Neural progenitor cell (in vitro differentiated cells): ENCODE measurements at regions not wholly inside any gene's neighbourhood (a gene's known extent, or its start where the extent isn't known, plus 50 kb on each side); places are given as distances from the start of the nearest gene placed in this dataset.

ENCODE experiments used
- DNase-seq: peaks from one replicate; pipeline ENCODE4 v3.0.0-alpha.2; 2016; ENCODE audit warnings: low spot score
- H2AFZ ChIP-seq: fragments of 200-600 bp; sonication (generic); replicated peaks from 2 replicates; pipeline ENCODE4 v1.6.1; 2016; ENCODE audit warnings: antibody characterized with exemption
- H3F3A ChIP-seq: fragments of 200-600 bp; sonication (generic); 2 replicates; pipeline ENCODE4 v1.6.1; 2016; ENCODE audit warnings: antibody characterized with exemption, low read depth
- H3K27ac ChIP-seq: fragments of 200-600 bp; sonication (generic); 2 replicates; pipeline ENCODE4 v1.5.1; 2016; ENCODE audit warnings: mild to moderate bottlenecking
- H3K27me3 ChIP-seq: fragments of 200-600 bp; sonication (generic); 2 replicates; pipeline ENCODE4 v1.6.1; 2016; ENCODE audit warnings: mild to moderate bottlenecking, moderate library complexity
- H3K36me3 ChIP-seq: fragments of 200-600 bp; sonication (generic); 2 replicates; pipeline ENCODE4 v1.5.1; 2016
- H3K4me1 ChIP-seq: fragments of 200-600 bp; sonication (generic); 2 replicates; pipeline ENCODE4 v1.6.1; 2016; ENCODE audit warnings: mixed run types
- H3K4me2 ChIP-seq: fragments of 200-600 bp; sonication (generic); 2 replicates; pipeline ENCODE4 v1.6.1; 2016
- H3K4me3 ChIP-seq: fragments of 200-600 bp; sonication (generic); 2 replicates; pipeline ENCODE4 v1.5.1; 2016
- H3K79me2 ChIP-seq: fragments of 200-600 bp; sonication (generic); 2 replicates; pipeline ENCODE4 v1.6.1; 2016; ENCODE audit warnings: low read depth
- H3K9ac ChIP-seq: fragments of 200-600 bp; sonication (generic); 2 replicates; pipeline ENCODE4 v1.6.1; 2016
- H3K9me3 ChIP-seq: fragments of 200-600 bp; sonication (generic); 2 replicates; pipeline ENCODE4 v1.5.1; 2016; ENCODE audit warnings: low read depth
- H4K20me1 ChIP-seq: fragments of 200-600 bp; sonication (generic); 2 replicates; pipeline ENCODE4 v1.6.1; 2016; ENCODE audit warnings: low read depth
- H3K27ac Mint-ChIP-seq: 3 replicates; pipeline ENCODE4 v1.8.0; 2021; ENCODE audit warnings: mixed read lengths
- H3K27me3 Mint-ChIP-seq: 2 replicates; pipeline ENCODE4 v1.8.0; 2022; ENCODE audit warnings: low read depth, mild to moderate bottlenecking, inconsistent platforms, moderate library complexity, mixed read lengths; ENCODE audit not compliant: insufficient read depth
- H3K36me3 Mint-ChIP-seq: 3 replicates; pipeline ENCODE4 v1.8.0; 2021; ENCODE audit warnings: mixed read lengths
- H3K4me1 Mint-ChIP-seq: 3 replicates; pipeline ENCODE4 v1.8.0; 2021; ENCODE audit warnings: mixed read lengths
- H3K4me3 Mint-ChIP-seq: 3 replicates; pipeline ENCODE4 v1.8.0; 2021; ENCODE audit warnings: mild to moderate bottlenecking, moderate library complexity, mixed read lengths
- H3K9me3 Mint-ChIP-seq: 3 replicates; pipeline ENCODE4 v1.8.0; 2020; ENCODE audit warnings: mixed read lengths
- CTCF ChIP-seq: fragments of 200-600 bp; sonication (generic); IDR thresholded peaks from 2 replicates; pipeline ENCODE4 v1.5.1; 2017; ENCODE audit warnings: antibody characterized with exemption, mild to moderate bottlenecking
- EZH2 ChIP-seq: fragments of 200-600 bp; sonication (generic); IDR thresholded peaks from 2 replicates; pipeline ENCODE4 v1.6.1; 2017; ENCODE audit warnings: antibody characterized with exemption, mild to moderate bottlenecking, moderate library complexity
- EZH2phosphoT487 ChIP-seq: fragments of 200-600 bp; sonication (generic); IDR thresholded peaks from 2 replicates; pipeline ENCODE4 v1.6.1; 2017; ENCODE audit warnings: antibody characterized with exemption

GRCh38 chr4:125020089-125021034 lies 294.4 kb upstream of the FAT4 start:
- no peaks in the 10 kb centered on the region for H3K27me3 Mint-ChIP-seq
- H3K79me2 ChIP-seq, result no peaks in the 10 kb centered on the region
- TF ChIP-seq EZH2phosphoT487, result no peak
- no peak for TF ChIP-seq EZH2
- no peak for TF ChIP-seq CTCF
- H3K9ac ChIP-seq, result no peak overlapping the region
- H3K4me3 Mint-ChIP-seq, result no peak overlapping the region
- no peaks in the 10 kb centered on the region for H3K36me3 Mint-ChIP-seq
- peaks cover 8% of the 10 kb centered on the region for H3K9me3 ChIP-seq
- no peaks in the 10 kb centered on the region for H3K27me3 ChIP-seq
- H3K27ac Mint-ChIP-seq, result no peak overlapping the region
- peaks cover 3% of the 10 kb centered on the region for H3K9me3 Mint-ChIP-seq
- H3K4me1 ChIP-seq, result no peaks in the 10 kb centered on the region
- H4K20me1 ChIP-seq, result no peaks in the 10 kb centered on the region
- H3K27ac ChIP-seq, result no peak overlapping the region
- no peaks in the 10 kb centered on the region for H3K4me1 Mint-ChIP-seq
- no peaks in the 10 kb centered on the region for H3K36me3 ChIP-seq
- H3K4me2 ChIP-seq, result no peak overlapping the region
- no peaks in the 10 kb centered on the region for H3F3A ChIP-seq
- H2AFZ ChIP-seq, result peak overlapping the region; percentile 31
- no peak overlapping the region for H3K4me3 ChIP-seq
- no peak for DNase-seq

GRCh38 chr4:125016892-125017299 lies 297.9 kb upstream of the FAT4 start:
- DNase-seq, result no peak
- no peaks in the 10 kb centered on the region for H3K27me3 ChIP-seq
- H4K20me1 ChIP-seq, result no peaks in the 10 kb centered on the region
- no peak overlapping the region for H3K4me3 ChIP-seq
- H3K27ac Mint-ChIP-seq, result no peak overlapping the region
- H3K4me1 Mint-ChIP-seq, result no peaks in the 10 kb centered on the region
- no peak overlapping the region for H3K9ac ChIP-seq
- H3K36me3 Mint-ChIP-seq, result no peaks in the 10 kb centered on the region
- no peaks in the 10 kb centered on the region for H3F3A ChIP-seq
- H3K4me1 ChIP-seq, result no peaks in the 10 kb centered on the region
- H3K9me3 ChIP-seq, result peaks cover 8% of the 10 kb centered on the region
- H3K9me3 Mint-ChIP-seq, result peaks cover 3% of the 10 kb centered on the region
- H3K27ac ChIP-seq, result no peak overlapping the region
- no peak overlapping the region for H3K4me3 Mint-ChIP-seq
- no peaks in the 10 kb centered on the region for H3K79me2 ChIP-seq
- H3K4me2 ChIP-seq, result no peak overlapping the region
- no peaks in the 10 kb centered on the region for H3K36me3 ChIP-seq
- no peaks in the 10 kb centered on the region for H3K27me3 Mint-ChIP-seq
- TF ChIP-seq EZH2phosphoT487, result no peak
- TF ChIP-seq EZH2, result no peak
- TF ChIP-seq CTCF, result no peak
- peak overlapping the region; percentile 23 for H2AFZ ChIP-seq

- H2AFZ ChIP-seq, result no peak overlapping the region
- Mint-ChIP-seq H3K4me3 (no peak overlapping the region), H3K9me3 (no peaks in the 10 kb centered on the region), H3K27ac (no peak overlapping the region), H3K27me3 (no peaks in the 10 kb centered on the region), H3K4me1 (peaks cover 5% of the 10 kb centered on the region), H3K36me3 (no peaks in the 10 kb centered on the region)
- no peak overlapping the region for H3K27ac ChIP-seq
- H3F3A ChIP-seq, result no peaks in the 10 kb centered on the region
- H3K79me2 ChIP-seq, result no peaks in the 10 kb centered on the region
- no peak for TF ChIP-seq EZH2phosphoT487
- no peak for TF ChIP-seq EZH2
- no peak for TF ChIP-seq CTCF
- no peak overlapping the region for H3K9ac ChIP-seq
- peaks cover 4% of the 10 kb centered on the region for H3K4me1 ChIP-seq
- no peak for DNase-seq
- no peaks in the 10 kb centered on the region for H4K20me1 ChIP-seq
- no peaks in the 10 kb centered on the region for H3K27me3 ChIP-seq
- H3K4me2 ChIP-seq, result no peak overlapping the region
- H3K4me3 ChIP-seq, result no peak overlapping the region
- H3K36me3 ChIP-seq, result no peaks in the 10 kb centered on the region
- H3K9me3 ChIP-seq, result peaks cover under 1% of the 10 kb centered on the region
Observed at GRCh38 chr4:125013891-125014290, 300.9 kb upstream of the FAT4 start.
